ENCODE measurements at regions not wholly inside any gene's neighbourhood (a gene's known extent, or its start where the extent isn't known, plus 50 kb on each side); places are given as distances from the start of the nearest gene placed in this dataset.

DNA sequence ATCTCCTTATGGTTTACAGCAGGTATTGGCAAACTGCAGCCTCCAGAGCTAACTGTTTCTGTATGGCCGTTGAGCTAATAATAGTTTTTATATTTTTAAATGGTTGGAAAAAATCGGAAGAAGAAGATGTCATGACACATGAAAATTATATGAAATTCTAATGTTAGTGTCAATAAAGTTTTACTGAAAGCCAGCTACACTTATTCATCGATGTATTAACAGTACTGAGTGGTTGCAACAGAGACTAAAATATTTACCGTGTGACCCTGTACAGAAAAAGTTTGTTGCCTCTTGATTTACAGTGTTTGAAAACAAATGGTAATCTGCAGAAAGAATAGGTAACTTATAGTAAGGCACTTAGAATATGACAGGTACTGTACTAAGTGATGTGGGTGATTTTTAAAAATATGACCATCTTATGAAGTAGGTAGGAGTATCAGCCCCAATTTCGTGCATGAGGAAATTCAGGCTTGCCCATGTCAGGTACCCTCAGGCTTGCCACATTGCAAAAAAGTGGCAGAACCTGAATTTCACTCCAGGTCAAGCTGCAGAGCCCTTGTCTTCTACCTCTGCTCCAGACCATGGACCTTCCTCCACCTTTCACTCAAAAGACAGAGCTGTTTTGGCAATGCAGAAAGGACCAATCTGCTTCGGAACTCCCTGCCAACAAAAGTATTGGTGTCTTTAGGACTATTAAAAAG is 311.9 kb upstream of the RUNX1 start:
- TF ChIP-seq, protein P1, sequence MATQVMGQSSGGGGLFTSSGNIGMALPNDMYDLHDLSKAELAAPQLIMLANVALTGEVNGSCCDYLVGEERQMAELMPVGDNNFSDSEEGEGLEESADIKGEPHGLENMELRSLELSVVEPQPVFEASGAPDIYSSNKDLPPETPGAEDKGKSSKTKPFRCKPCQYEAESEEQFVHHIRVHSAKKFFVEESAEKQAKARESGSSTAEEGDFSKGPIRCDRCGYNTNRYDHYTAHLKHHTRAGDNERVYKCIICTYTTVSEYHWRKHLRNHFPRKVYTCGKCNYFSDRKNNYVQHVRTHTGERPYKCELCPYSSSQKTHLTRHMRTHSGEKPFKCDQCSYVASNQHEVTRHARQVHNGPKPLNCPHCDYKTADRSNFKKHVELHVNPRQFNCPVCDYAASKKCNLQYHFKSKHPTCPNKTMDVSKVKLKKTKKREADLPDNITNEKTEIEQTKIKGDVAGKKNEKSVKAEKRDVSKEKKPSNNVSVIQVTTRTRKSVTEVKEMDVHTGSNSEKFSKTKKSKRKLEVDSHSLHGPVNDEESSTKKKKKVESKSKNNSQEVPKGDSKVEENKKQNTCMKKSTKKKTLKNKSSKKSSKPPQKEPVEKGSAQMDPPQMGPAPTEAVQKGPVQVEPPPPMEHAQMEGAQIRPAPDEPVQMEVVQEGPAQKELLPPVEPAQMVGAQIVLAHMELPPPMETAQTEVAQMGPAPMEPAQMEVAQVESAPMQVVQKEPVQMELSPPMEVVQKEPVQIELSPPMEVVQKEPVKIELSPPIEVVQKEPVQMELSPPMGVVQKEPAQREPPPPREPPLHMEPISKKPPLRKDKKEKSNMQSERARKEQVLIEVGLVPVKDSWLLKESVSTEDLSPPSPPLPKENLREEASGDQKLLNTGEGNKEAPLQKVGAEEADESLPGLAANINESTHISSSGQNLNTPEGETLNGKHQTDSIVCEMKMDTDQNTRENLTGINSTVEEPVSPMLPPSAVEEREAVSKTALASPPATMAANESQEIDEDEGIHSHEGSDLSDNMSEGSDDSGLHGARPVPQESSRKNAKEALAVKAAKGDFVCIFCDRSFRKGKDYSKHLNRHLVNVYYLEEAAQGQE (IDR thresholded peaks at IDR 0.05; ENCODE audit: low read depth): no peak
- TF ChIP-seq TEAD4 (IDR thresholded peaks at IDR 0.05): no peak
- TF ChIP-seq TAF1 (IDR thresholded peaks at IDR 0.05; ENCODE audit: low read depth): no peak
- no peak for TF ChIP-seq EP300 (IDR thresholded peaks at IDR 0.05; ENCODE audit: borderline replicate concordance)
- no peak for TF ChIP-seq YY1 (IDR thresholded peaks at IDR 0.05; ENCODE audit: low read depth)
- TF ChIP-seq NFIC (IDR thresholded peaks at IDR 0.05): no peak
- TF ChIP-seq CEBPB (IDR thresholded peaks at IDR 0.05): no peak
- TF ChIP-seq, protein P2, sequence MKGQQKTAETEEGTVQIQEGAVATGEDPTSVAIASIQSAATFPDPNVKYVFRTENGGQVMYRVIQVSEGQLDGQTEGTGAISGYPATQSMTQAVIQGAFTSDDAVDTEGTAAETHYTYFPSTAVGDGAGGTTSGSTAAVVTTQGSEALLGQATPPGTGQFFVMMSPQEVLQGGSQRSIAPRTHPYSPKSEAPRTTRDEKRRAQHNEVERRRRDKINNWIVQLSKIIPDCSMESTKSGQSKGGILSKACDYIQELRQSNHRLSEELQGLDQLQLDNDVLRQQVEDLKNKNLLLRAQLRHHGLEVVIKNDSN (IDR thresholded peaks at IDR 0.05): no peak
- TF ChIP-seq, protein P3, sequence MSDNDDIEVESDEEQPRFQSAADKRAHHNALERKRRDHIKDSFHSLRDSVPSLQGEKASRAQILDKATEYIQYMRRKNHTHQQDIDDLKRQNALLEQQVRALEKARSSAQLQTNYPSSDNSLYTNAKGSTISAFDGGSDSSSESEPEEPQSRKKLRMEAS (IDR thresholded peaks at IDR 0.05): no peak
- no peak for TF ChIP-seq TCF12 (IDR thresholded peaks at IDR 0.05; ENCODE audit: low read depth)
- TF ChIP-seq FOXM1 (IDR thresholded peaks at IDR 0.05; ENCODE audit: borderline replicate concordance, low read depth): no peak

All from Ishikawa (cell line).